H9 (cell line): ENCODE measurements at regions not wholly inside any gene's neighbourhood (a gene's known extent, or its start where the extent isn't known, plus 50 kb on each side); places are given as distances from the start of the nearest gene placed in this dataset.

Source experiments
- DNase-seq: peaks from one replicate; pipeline ENCODE4 v3.0.0-alpha.2; 2017
- H2AFZ ChIP-seq: one replicate; pipeline ENCODE4 v1.6.1; 2013; ENCODE audit warnings: mild to moderate bottlenecking, low read length, control low read depth, moderate library complexity
- H2AK5ac ChIP-seq: 2 replicates; pipeline ENCODE4 v1.6.1; 2013; ENCODE audit warnings: low read length, control low read depth, mixed read lengths; ENCODE audit not compliant: insufficient read length
- H2BK120ac ChIP-seq: one replicate; pipeline ENCODE4 v1.6.1; 2013; ENCODE audit warnings: low read depth, mild to moderate bottlenecking, low read length, control low read depth, inconsistent platforms; ENCODE audit not compliant: poor library complexity, severe bottlenecking
- H2BK12ac ChIP-seq: 2 replicates; pipeline ENCODE4 v1.6.1; 2013; ENCODE audit warnings: low read length, control low read depth, mixed read lengths, low read depth; ENCODE audit not compliant: insufficient read length
- H2BK15ac ChIP-seq: 2 replicates; pipeline ENCODE4 v1.6.1; 2013; ENCODE audit warnings: low read depth, low read length, control low read depth
- H2BK20ac ChIP-seq: one replicate; pipeline ENCODE4 v1.6.1; 2013; ENCODE audit warnings: low read depth, mild to moderate bottlenecking, low read length, control low read depth, inconsistent platforms; ENCODE audit not compliant: poor library complexity, severe bottlenecking
- H2BK5ac ChIP-seq: 2 replicates; pipeline ENCODE4 v1.6.1; 2013; ENCODE audit warnings: low read length, control low read depth, mixed read lengths; ENCODE audit not compliant: insufficient read length
- H3K14ac ChIP-seq: 2 replicates; pipeline ENCODE4 v1.6.1; 2013; ENCODE audit warnings: low read length, control low read depth; ENCODE audit not compliant: insufficient read depth
- H3K18ac ChIP-seq: 2 replicates; pipeline ENCODE4 v1.6.1; 2013; ENCODE audit warnings: low read depth, mild to moderate bottlenecking, mixed read lengths, low read length, control low read depth; ENCODE audit not compliant: insufficient read length
- H3K23ac ChIP-seq: 2 replicates; pipeline ENCODE4 v1.6.1; 2013; ENCODE audit warnings: low read length, control low read depth, mixed read lengths, low read depth; ENCODE audit not compliant: insufficient read length
- H3K23me2 ChIP-seq: 2 replicates; pipeline ENCODE4 v1.6.1; 2013; ENCODE audit warnings: low read depth, mild to moderate bottlenecking, mixed read lengths, low read length, control low read depth; ENCODE audit not compliant: insufficient read length, poor library complexity, severe bottlenecking
- H3K27ac ChIP-seq: 2 replicates; pipeline ENCODE4 v1.5.1; 2013; ENCODE audit warnings: low read length, control low read depth, mixed read lengths, low read depth; ENCODE audit not compliant: insufficient read length
- H3K27me3 ChIP-seq: 2 replicates; pipeline ENCODE4 v1.6.1; 2013; ENCODE audit warnings: low read length, control low read depth, inconsistent platforms; ENCODE audit not compliant: insufficient read depth
- H3K4ac ChIP-seq: 2 replicates; pipeline ENCODE4 v1.6.1; 2013; ENCODE audit warnings: low read depth, mild to moderate bottlenecking, control low read depth, inconsistent platforms, low read length, moderate library complexity
- H3K4me1 ChIP-seq: 2 replicates; pipeline ENCODE4 v1.6.1; 2013; ENCODE audit warnings: low read length, control low read depth, inconsistent platforms; ENCODE audit not compliant: insufficient read depth
- H3K4me2 ChIP-seq: 2 replicates; pipeline ENCODE4 v1.6.1; 2013; ENCODE audit warnings: low read length, control low read depth, mixed read lengths; ENCODE audit not compliant: insufficient read length, insufficient read depth
- H3K56ac ChIP-seq: 2 replicates; pipeline ENCODE4 v1.6.1; 2013; ENCODE audit warnings: low read depth, mild to moderate bottlenecking, mixed read lengths, low read length, control low read depth; ENCODE audit not compliant: insufficient read length
- H3K79me1 ChIP-seq: 2 replicates; pipeline ENCODE4 v1.6.1; 2013; ENCODE audit warnings: low read depth, mild to moderate bottlenecking, moderate library complexity, low read length, control low read depth, inconsistent platforms; ENCODE audit not compliant: insufficient read depth, poor library complexity, severe bottlenecking
- H3K79me2 ChIP-seq: 2 replicates; pipeline ENCODE4 v1.6.1; 2013; ENCODE audit warnings: low read length, control low read depth, inconsistent platforms; ENCODE audit not compliant: insufficient read depth
- H3K9ac ChIP-seq: 2 replicates; pipeline ENCODE4 v1.6.1; 2013; ENCODE audit warnings: low read length, control low read depth, mixed read lengths; ENCODE audit not compliant: insufficient read length; ENCODE audit errors: extremely low read depth
- H3K9me3 ChIP-seq: one replicate; pipeline ENCODE4 v1.6.1; 2013; ENCODE audit warnings: low read depth, low read length, inconsistent platforms; ENCODE audit not compliant: control insufficient read depth
- H3T11ph ChIP-seq: one replicate; pipeline ENCODE4 v1.6.1; 2013; ENCODE audit warnings: mild to moderate bottlenecking, low read length, control low read depth, inconsistent platforms
- H4K20me1 ChIP-seq: one replicate; pipeline ENCODE4 v1.6.1; 2013; ENCODE audit not compliant: control insufficient read depth, insufficient read length, insufficient read depth
- H4K5ac ChIP-seq: 2 replicates; pipeline ENCODE4 v1.6.1; 2013; ENCODE audit warnings: low read depth, mild to moderate bottlenecking, mixed read lengths, low read length, control low read depth; ENCODE audit not compliant: insufficient read length
- H4K8ac ChIP-seq: replicated peaks from 2 replicates; pipeline ENCODE4 v1.6.1; 2013; ENCODE audit warnings: low read length, control low read depth, mixed read lengths, low read depth; ENCODE audit not compliant: insufficient read length
- H4K91ac ChIP-seq: 2 replicates; pipeline ENCODE4 v1.6.1; 2013; ENCODE audit warnings: low read depth, mild to moderate bottlenecking, moderate library complexity, mixed read lengths, low read length, control low read depth; ENCODE audit not compliant: insufficient read length
- H3K27ac Mint-ChIP-seq, 3 experiments: 2 replicates in 2 of 3; 3 replicates in 1 of 3; pipeline ENCODE4 v1.8.0; 2020 to 2021; ENCODE audit warnings: mixed read lengths in 3 of 3, mild to moderate bottlenecking in 1 of 3, moderate library complexity in 1 of 3
- H3K27me3 Mint-ChIP-seq: 2 replicates; pipeline ENCODE4 v1.8.0; 2021; ENCODE audit warnings: low read depth, mild to moderate bottlenecking, moderate library complexity, mixed read lengths
- H3K36me3 Mint-ChIP-seq, 3 experiments: 2 replicates in 2 of 3; 3 replicates in 1 of 3; pipeline ENCODE4 v1.8.0; 2020 to 2021; ENCODE audit warnings: low read depth in 3 of 3, mixed read lengths in 3 of 3; ENCODE audit not compliant: insufficient read depth in 1 of 3
- H3K4me1 Mint-ChIP-seq, 2 experiments: 2 replicates each; pipeline ENCODE4 v1.8.0; 2020; ENCODE audit warnings: mixed read lengths in 2 of 2
- H3K4me3 Mint-ChIP-seq, 2 experiments: 2 replicates in 1 of 2; 3 replicates in 1 of 2; pipeline ENCODE4 v1.8.0; 2020 to 2021; ENCODE audit warnings: mild to moderate bottlenecking in 2 of 2, mixed read lengths in 2 of 2, moderate library complexity in 1 of 2
- H3K9me3 Mint-ChIP-seq, 2 experiments: 2 replicates in 1 of 2; 3 replicates in 1 of 2; pipeline ENCODE4 v1.8.0; 2020; ENCODE audit warnings: mild to moderate bottlenecking in 2 of 2, mixed read lengths in 2 of 2, moderate library complexity in 1 of 2
- CTCF ChIP-seq: fragments of 200-600 bp; sonication (generic); conservative IDR thresholded peaks from 3 replicates; pipeline ENCODE4 v1.8.0; 2021; ENCODE audit warnings: antibody characterized with exemption, mild to moderate bottlenecking
- WGBS: extraction: QIAGEN DNeasy Blood & Tissue Kit; methylation state at CpG from one replicate; pipeline ENCODE4 v1.1.7; 2013; ENCODE audit warnings: missing lambda C conversion rate, low lambda C conversion rate, mixed read lengths; ENCODE audit not compliant: insufficient read length; ENCODE audit errors: extremely low coverage; 5-methylcytosine and 5-hydroxymethylcytosine counted together

GRCh38 chr20:11153819-11154218 lies 480.0 kb upstream of the JAG1 start:
- no peak overlapping the region for H3K4me3 Mint-ChIP-seq

More at GRCh38 chr20:11153819-11154218, 480.0 kb upstream of the JAG1 start:
- no peaks in the 10 kb centered on the region for H3K23me2 ChIP-seq
- H3K4ac ChIP-seq, result no peak overlapping the region
- H2BK120ac ChIP-seq, result no peak overlapping the region
- WGBS, result no CpG with 5 or more reads among the region's 1 CpG
- H3K9me3 ChIP-seq, result no peaks in the 10 kb centered on the region
- H3K4me1 Mint-ChIP-seq, result no peaks in the 10 kb centered on the region
- no peaks in the 10 kb centered on the region for H3K27me3 ChIP-seq
- no peak overlapping the region for H2AK5ac ChIP-seq
- no peak overlapping the region for H3K27ac ChIP-seq
- H2BK20ac ChIP-seq, result no peak overlapping the region
- no peak overlapping the region for H3K14ac ChIP-seq
- H2BK12ac ChIP-seq, result no peak overlapping the region
- H4K8ac ChIP-seq, result no peak overlapping the region
- H3K4me1 ChIP-seq, result no peaks in the 10 kb centered on the region
- H3T11ph ChIP-seq, result no peak overlapping the region
- no peak overlapping the region for H3K56ac ChIP-seq
- no peaks in the 10 kb centered on the region for H3K79me1 ChIP-seq
- H3K18ac ChIP-seq, result no peak overlapping the region
- no peak overlapping the region for H2AFZ ChIP-seq
- H2BK5ac ChIP-seq, result no peak overlapping the region
- no peak overlapping the region for H2BK15ac ChIP-seq
- no peak overlapping the region for H4K5ac ChIP-seq
- no peak overlapping the region for H3K23ac ChIP-seq
- H3K4me2 ChIP-seq, result no peak overlapping the region
- no peak overlapping the region for H3K9ac ChIP-seq
- no peaks in the 10 kb centered on the region for H3K9me3 Mint-ChIP-seq
- no peaks in the 10 kb centered on the region for H3K36me3 Mint-ChIP-seq
- H4K20me1 ChIP-seq, result no peaks in the 10 kb centered on the region
- no peaks in the 10 kb centered on the region for H3K27me3 Mint-ChIP-seq
- no peaks in the 10 kb centered on the region for H3K79me2 ChIP-seq
- no peak overlapping the region for H4K91ac ChIP-seq
- H3K27ac Mint-ChIP-seq, result no peak overlapping the region
- TF ChIP-seq CTCF, result no peak
- no peak for DNase-seq
